ENCODE measurements at regions not wholly inside any gene's neighbourhood (a gene's known extent, or its start where the extent isn't known, plus 50 kb on each side); places are given as distances from the start of the nearest gene placed in this dataset.

- TF ChIP-seq POU5F1 (IDR thresholded peaks at IDR 0.05; ENCODE audit: low read depth, low read length) (no peak), SIRT6 (IDR thresholded peaks at IDR 0.05; ENCODE audit: low read length) (no peak), PHF8 (conservative IDR thresholded peaks at IDR 0.05; ENCODE audit: low read depth, low read length) (no peak), E2F6 (IDR thresholded peaks at IDR 0.05) (no peak)
These were observed 107.7 kb upstream of the KYNU start (continued) for GRCh38 chr2:142769761-142770160.

Measured in H1 (cell line).